Left ventricle myocardium superior (tissue), 1 donor: ENCODE measurements at regions not wholly inside any gene's neighbourhood (a gene's known extent, or its start where the extent isn't known, plus 50 kb on each side); places are given as distances from the start of the nearest gene placed in this dataset.

Experiments
- ATAC-seq: fragments of 200-7000 bp; cut with Tn5 transposase; one replicate; pipeline ENCODE4 v1.9.1; 2020; ENCODE audit warnings: mild to moderate bottlenecking, moderate library complexity
- DNase-seq: peaks from one replicate; pipeline ENCODE4 v3.0.0-alpha.2; 2020
- intact Hi-C: fragments of 100-400 bp; cut with micrococcal nuclease; formaldehyde crosslinking; loops from one replicate; pipeline ENCODE4 v1.11.0; 2022
- donor health status: DM: no; HTN: yes; CAD: no; lungs with severe emphysema.

DNA sequence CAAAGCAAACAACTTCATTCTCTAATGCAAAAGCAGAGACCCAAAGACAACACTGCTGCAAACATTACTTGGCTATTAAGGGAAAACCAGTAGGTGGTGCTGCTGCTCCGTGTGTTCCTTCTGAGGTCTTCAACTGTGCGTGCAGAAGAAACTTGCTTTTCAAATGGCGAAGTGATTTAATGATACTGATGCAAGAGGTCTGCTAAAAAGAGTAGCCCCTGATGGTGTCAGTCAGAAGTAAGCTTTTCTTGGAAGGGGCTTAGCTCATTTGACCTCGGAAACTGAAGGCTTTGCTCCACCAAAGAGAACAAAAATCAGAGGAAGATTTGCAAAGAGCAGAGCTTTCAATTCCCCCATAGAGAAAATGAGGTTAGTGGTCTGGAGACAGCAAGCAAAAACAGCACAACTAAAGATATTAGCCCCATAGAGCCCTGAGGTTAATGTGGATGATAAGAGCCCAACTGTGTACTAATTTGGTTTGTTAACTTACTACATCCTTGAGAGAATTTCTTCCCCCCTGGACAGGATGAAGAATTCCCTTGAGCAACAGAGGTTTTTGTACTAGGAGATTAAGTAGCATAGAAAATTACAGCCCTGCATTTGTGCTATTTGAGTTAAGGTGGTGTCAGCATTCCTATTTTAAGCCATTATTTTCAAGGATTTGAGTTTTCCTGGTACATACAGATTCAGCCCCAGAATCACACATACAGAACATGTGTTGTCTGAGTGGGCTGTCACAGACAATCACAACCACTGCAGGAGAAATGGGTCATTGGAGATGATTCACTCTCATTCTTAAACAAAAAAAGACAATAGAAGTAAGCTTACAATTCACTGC, 153.2 kb upstream of the C9orf72 start:
- peak; percentile 57 for ATAC-seq

DNA sequence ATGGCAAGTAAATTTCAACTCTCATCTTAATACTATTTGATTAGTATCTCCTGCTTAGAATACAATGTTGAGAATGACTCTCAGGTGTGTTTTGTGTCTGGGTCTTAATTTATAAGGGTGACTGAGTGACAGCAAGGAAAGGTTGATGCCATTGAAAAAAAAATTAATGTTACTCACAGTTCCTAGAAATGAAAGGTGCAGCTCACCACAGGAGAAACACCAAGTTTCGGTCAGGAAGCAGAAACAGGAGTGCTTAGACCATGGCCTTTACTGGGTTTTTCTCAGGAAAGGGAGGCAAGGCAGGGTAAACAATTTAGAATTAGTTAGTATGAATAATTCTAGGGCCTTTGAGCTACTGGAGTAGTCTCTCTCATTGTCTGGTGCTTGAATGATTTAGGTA, 159.2 kb upstream of the C9orf72 start:
- DNase-seq (no peak), ATAC-seq (no peak)
- intact Hi-C loops = loop anchor here (10.0 kb wide), 1 partner anchor 332 kb away; no protein-coding TSS in a partner anchor

More for the DNA sequence above, 153.2 kb upstream of the C9orf72 start:
- intact Hi-C loops = no loop called here
- DNase-seq = no peak

DNA sequence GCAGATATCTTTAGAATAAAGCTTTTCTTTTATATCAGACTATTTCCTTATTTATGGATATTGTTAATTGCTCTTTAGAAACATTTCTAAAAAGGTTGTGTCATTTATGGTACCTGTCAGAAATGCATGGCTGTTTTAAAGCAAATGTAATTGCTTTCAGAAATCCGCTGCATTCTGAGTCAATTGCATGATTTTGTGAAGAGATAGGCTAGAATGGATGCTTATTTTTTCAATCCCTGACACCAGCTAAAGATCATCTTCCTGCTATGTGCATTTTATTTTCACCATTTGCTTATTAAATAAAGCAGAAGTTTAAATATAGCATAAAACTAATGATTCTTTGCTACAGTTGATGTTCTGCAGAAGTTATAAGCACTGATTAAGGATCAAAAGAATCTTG, 170.2 kb upstream of the C9orf72 start:
- no peak for ATAC-seq
- no peak for DNase-seq
- intact Hi-C loops = no loop called here

DNA sequence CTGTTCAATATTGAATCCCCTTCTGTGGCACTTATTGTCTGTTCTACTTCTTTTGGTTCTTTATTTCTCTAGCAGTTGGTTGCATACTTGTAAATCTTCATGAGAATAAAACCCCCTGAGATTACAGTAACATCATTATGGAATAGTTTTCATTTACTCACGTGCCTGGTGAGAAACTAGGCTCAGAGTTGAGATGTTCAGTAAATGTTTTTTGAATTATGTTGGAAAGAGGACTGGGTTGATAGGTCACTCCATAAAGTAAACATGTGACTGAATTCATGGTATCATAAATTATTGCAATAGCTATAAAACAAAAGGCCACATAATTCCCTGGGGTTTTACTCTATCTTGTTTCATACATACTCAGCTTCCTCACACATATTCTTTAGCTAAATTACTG, 174.2 kb upstream of the C9orf72 start:
- intact Hi-C loops = no loop called here
- ATAC-seq = no peak

DNA sequence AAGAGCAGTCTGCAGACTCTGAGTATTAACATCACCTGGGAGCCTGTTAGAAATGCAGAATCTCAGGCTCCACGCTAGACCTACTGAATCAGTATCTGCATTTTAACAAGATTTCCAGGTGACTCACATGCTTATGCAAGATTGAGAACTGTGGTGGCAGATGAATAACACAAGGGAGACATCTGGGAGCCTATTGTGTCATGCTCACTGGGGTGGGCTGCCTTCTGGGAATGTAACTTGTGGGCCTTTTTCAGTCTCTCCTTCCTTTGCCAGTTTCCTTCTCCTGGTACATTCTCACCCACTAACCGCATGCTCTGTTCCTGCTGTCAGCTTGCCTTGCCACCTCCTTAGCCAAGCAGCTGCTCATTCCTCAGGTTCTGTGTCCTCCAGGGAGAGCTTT, 176.6 kb upstream of the C9orf72 start:
- intact Hi-C loops = no loop called here
- no peak for ATAC-seq

More for the DNA sequence above, 174.2 kb upstream of the C9orf72 start:
- DNase-seq = no peak

DNA sequence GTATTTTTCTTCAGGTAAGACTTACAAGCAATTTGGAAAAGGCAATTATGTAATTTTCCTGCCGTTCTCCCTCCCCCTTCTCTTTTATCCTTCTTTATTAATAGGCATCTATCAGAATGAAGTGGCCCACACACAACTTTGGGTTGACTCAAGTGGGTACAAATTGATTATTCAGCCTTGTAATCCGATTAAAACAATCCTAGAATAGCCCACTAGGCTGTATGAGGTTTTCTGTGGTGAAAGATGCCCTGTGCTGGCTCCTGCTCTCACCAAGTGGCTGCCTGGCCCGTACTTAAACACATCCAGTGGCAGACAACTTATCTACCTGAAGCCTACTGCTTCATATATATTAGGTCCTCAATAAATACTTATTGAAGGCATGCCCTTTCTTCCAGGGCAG, 177.3 kb upstream of the C9orf72 start:
- ATAC-seq = no peak
- intact Hi-C loops = no loop called here

More for the DNA sequence above, 176.6 kb upstream of the C9orf72 start:
- DNase-seq = no peak

DNA sequence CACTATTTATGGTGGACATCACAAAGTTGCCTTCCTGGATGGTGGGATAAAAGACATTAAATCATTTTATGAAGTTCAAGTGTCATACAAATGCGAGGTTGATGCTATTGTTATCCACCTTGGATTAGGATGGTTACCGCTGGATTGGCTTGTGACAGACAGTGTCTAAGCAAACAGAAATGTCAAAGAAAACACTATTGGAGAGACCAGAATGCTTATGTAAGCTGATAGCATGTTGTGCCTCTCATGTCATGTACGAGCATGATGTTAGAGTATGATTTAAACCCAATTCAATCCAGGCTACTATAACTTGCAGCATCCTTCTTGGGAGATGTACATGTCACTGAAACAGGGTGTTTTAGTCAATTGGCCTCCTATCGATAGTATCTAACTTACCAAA, 178.8 kb upstream of the C9orf72 start:
- intact Hi-C loops = no loop called here
- DNase-seq (no peak), ATAC-seq (no peak)

More for the DNA sequence above, 177.3 kb upstream of the C9orf72 start:
- no peak for DNase-seq

DNA sequence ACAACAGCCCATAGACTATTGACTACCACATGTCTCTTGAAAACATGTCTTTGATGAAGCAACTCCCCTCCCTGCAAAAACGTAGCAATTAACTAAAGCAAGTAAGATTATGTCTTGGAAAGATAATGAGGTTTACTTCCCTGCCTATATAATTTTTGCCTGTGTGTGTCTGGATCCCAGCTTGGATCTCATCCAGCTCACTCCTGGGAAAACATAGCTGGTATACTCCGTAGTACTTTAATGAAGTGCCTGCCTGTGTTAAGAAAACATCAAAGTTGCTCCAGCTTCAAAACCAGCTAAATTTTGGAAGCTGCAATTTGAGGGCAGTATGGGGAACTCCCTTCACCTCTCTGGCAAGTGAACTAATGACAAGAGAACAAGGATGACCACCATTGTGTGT, 182.6 kb upstream of the C9orf72 start:
- DNase-seq (no peak), ATAC-seq (no peak)
- intact Hi-C loops = no loop called here

DNA sequence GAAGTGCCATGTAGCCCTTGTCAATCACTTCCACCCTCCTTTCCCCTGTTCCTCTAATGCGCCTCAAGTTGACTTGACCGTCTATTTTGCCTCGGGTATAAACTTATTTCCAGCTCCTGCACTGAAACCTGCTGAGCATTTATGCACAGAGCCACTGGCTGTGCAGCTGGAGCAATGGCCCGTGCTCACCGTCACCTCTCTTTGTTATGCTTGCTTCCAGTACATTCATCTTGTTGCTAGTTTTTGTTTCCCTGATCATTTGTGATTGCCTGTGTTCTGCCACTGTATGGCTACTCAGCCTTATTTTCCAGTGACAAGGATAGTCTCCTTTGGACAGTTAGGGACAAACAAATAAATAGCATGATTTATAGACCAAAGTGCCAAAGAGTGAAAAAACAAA, 183.1 kb upstream of the C9orf72 start:
- ATAC-seq = no peak
- intact Hi-C loops = no loop called here
- no peak for DNase-seq

DNA sequence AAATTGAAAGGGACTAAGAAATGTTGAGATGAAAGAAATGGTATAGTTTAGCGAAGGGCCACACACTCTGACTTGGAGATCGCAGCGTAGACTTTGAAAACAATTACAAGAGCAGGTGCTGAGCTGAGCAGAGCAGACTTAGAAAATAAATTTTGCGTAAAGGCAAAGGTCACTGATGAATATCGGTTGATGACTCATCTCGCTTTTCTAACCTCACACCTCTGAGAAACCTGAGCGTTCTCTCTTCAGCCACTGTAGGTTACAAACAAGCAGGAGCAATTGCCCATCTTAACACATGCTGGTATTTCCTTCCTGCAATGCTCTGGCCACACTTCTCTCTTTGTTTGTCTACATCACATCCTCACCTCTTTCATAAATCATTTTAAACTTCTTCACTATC, 190.6 kb upstream of the C9orf72 start:
- ATAC-seq (no peak), DNase-seq (no peak)
- intact Hi-C loops = no loop called here

DNA sequence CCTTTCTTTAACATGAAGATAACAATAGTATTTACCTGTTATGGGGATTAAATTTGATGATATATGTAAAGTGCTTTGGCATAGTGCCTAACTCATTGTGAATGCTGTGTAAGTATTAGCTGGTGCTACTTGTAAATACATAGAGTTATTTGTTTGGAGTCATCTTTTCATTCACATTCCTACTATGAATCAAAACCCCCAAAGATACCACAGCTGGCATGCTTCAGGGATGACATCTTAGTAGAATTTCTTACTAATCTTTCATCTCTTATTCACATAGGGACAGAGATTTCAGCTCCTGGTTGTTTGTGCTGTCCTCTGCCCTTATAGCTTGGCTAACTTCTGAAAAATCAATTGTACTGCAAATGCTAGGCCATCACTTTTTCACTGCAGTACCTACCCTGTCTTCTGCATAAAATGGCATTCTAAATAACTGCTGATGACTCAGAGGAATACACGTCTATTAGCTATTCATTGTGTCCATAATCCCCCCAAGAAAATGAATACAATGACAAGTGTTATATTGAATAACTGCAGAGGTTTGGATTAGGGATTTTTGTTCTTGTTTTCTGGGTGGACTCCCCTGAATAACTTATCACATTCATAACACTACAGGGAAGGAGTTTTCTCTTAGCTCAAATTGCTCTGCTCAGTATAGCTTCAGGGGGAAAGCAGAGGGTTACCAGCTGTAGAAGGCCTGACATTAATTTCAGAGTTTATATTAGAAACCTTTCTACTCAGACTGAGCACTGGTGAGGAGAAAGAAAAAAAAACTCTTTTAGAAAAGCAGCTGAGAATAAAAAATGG, 192.2 kb upstream of the C9orf72 start:
- intact Hi-C loops = no loop called here
- DNase-seq (no peak), ATAC-seq (no peak)

DNA sequence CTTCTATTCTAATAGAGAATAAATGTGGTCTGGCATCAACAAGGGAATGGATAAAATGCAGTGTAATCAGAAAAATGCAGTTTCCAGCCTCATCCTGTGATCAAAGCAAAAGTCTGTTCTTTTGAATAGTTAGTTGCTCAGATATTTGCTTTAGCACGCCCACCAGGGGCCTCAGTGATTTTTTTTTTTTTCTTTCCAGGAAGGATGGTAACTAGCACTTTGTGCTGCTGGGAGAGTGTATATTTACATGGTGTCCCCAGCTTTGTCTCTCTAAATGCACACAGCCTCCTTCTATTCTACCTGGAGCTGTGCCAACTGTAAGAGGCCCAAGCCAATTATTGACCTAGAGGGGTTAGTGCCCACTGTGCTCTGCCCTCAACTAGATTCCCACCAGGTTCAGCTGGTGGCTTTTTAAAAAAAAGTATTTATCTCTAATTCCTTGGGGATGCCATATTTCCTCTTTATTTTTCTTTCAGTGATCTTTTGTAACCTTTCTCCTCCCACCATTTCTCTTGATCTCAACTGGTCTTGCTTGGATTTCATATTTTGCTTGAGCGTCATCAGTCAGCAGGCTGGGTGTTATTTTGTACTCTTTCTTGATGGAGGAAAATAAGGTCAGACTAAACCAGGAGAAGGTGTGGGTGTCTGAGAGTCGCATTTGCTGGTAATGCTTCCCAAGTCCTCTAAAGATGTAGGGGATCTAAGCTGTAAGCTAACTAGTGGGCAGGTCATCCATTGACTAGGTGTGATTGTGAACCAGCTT, 193.0 kb upstream of the C9orf72 start:
- DNase-seq (no peak), ATAC-seq (no peak)
- intact Hi-C loops = no loop called here

DNA sequence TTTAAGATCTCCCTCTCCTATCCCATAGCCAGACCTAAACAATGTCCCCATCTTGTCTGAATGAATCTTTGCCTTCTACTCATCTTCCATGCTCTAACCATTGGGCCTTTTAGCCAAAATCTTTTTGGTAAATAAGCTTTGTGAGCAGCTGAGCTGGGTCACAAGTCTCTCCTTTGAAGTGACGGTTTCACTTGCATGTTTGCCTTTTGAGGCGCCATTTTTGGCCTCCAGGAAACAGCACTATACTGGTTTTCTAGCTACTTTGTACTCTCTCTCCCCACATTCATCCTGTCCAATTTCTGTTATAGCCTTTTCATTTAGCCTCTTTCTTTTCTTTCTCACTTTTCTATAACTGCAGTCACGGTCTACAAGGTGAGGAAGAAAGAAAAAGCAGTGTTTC, 195.5 kb upstream of the C9orf72 start:
- DNase-seq (no peak), ATAC-seq (no peak)
- intact Hi-C loops = no loop called here

DNA sequence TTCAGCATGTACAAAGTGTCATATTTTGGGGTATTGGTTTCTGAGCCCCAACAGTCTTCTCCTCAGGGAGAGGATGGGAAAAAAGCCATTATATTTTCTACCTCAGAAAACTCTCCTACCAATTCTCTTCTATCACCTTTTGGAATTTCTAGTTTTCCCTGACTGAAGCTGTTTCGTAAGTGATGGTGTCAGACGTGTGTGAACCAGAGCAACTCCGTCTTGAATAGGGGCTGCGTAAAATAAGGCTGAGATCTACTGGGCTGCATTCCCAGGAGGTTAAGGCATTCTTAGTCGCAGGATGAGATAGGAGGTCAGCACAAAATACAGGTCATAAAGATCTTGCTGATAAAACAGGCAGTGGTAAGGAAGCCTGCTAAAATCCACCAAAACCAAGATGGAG, 197.3 kb upstream of the C9orf72 start:
- no peak for ATAC-seq
- no peak for DNase-seq

DNA sequence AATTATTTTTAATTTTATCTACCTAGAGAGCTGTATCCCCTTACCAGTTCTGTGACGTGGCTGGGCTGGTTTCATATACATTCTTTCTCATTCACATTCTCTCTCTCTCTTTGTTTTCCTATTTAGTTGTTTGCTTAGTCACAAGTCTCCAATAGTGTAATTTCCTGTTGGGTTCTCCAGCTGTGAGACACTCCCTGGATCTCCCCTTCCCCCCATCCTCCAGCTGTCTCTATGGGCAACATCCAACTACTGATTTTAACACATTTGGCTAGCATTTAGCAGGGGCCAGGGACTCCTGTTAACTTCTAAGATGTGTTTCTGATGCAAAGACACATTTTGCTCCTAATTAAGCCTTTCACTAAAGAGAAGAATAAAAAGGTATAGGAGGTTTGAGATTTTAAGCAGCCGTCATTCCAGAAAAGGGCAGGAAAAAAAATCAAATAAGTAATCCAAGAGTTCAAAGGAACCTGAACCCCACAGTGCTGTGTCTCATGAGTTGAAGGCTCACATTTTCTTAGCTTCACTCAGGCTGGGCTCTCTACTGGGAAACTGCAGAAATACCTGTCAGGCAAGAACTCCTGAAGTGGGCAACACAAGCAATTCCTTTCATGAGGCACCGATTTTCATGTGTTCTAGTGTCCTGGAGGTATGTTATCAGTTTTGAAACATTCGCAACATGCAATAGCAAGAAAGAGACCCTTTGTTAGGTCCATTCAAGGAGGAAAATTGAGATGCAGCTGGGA, 198.7 kb upstream of the C9orf72 start:
- ATAC-seq (no peak), DNase-seq (no peak)
- intact Hi-C loops = no loop called here

More for the DNA sequence above, 197.3 kb upstream of the C9orf72 start:
- intact Hi-C loops = no loop called here

DNA sequence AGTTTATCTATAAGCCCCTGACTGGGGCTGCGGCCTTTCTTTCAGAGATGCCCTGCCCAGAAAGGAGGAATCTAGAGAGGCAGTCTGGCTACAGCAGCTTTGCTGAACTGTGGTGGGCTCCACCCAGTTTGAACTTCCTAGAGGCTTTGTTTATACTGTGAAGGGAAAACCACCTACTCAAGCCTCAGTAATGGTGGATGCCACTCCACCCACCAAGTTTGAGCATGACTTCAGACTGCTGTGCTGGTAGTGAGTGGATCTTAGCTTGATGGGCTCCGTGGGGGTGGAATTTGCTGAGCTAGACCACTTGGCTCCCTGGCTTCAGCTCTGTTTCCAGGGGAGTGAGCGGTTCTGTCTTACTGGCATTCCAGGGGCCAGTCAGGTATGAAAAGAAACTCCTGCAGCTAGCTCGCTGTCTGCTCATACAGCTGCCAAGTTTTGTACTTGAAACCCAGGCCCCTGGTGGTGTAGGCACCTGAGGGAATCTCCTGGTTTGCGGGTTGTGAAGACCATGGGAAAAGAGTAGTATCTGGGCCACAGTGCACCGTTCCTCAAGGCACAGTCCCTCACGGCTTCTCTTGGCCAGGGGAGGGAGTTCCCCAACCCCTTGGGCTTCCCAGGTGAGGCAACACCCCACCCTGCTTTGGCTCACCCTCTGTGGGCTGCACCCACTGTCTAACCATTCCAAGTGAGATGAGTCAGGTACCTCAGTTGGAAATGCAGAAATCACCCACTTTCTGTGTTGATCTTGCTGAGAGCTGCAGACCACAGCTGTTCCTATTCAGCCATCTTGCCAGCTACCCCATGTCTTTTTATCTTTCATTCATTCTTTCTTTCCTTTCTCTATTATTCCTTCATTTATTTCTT, 211.8 kb upstream of the C9orf72 start:
- ATAC-seq = no peak
- intact Hi-C loops = no loop called here
- DNase-seq = no peak

DNA sequence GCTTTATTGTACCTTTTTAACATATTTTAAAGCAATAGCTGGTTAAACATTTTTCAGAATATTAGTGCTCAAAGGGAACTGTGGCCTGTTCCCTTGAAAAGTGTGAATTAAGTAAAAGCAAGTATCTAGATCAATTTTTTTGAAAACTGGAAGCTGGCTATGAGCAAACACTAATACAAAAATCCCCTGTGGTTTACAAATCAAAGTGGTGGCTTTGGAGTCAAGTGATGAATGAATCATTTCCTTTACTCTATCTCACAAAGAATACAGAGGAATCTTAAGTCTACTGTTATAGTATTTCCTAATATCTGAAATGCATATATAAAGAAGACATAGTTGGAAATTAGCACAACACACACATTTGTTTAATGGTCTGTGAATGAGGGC, 212.4 kb upstream of the C9orf72 start:
- DNase-seq (no peak), ATAC-seq (no peak)
- intact Hi-C loops = no loop called here

DNA sequence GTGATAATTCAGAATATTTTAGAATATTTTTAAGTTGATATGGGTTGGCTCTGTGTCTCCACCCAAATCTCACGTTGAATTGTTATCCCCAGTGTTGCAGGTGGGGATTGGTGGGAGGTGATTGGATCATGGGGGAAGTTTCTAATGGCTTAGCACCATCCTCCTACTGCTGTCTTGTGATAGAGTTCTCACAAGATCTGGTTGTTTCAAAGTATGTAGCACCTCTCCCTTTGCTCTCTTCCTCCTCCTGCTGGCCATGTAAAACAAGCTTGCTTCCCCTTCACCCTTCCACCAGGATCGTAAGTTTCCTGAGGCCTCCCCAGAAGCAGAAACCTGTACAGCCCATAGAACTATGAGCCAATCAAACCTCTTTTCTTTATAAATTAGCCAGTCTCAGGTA, 214.6 kb upstream of the C9orf72 start:
- DNase-seq (no peak), ATAC-seq (no peak)
- intact Hi-C loops = no loop called here
